ENCODE measurements at regions not wholly inside any gene's neighbourhood (a gene's known extent, or its start where the extent isn't known, plus 50 kb on each side); places are given as distances from the start of the nearest gene placed in this dataset.

DNA sequence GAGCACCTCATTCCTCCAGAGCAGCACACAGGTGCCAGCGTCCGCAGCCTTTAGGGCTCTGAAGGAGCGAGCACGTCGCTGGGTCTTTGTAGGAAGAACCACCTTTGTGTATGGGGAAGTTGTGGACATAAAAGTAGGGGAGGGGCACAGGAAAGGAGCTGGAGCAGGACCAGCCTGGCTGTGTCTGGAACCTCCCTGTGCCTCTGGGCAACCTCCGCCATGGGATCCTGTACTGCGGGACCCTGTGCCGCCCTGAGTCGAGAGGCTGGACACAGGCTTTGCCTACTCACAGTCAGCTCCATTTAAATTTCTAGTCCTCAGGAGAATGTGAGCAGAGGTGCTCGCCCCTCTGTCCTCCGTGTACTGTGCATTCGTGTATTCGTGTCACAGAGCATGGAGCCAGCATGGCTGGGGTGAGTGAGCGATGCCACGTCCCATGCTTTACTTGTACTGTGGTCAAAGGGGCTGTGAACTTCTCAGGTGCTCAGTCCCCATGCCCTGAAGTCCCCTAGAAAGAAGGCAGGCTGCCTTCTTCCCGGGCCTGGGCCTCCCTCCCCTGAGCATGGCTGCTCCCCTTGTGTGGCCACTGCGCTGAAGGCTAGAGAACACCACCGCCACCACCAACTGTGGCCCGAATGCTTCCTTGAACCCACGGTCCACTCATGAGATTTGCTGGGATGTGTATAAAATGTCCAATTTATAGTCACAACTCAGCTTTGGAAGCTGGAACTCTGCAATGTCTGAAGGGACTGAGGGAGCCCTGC, 99.9 kb downstream of the TEX29 start:
- H3K9me3 Mint-ChIP-seq: no peaks in the 10 kb centered on the region
- no peaks in the 10 kb centered on the region for H3K4me1 Mint-ChIP-seq
- no peaks in the 10 kb centered on the region for H3K36me3 ChIP-seq (ENCODE audit: control insufficient read depth in 2 of 3, insufficient read depth in 3 of 3, low read length in 3 of 3)
- DNase-seq (no peak), ATAC-seq (no peak)
- H3K4me3 ChIP-seq (ENCODE audit: low read length): no peak overlapping the region
- no peaks in the 10 kb centered on the region for H3K36me3 Mint-ChIP-seq
- no peak overlapping the region for H3K27ac Mint-ChIP-seq
- no peaks in the 10 kb centered on the region for H3K4me1 ChIP-seq (ENCODE audit: control insufficient read depth in 2 of 2, insufficient read depth in 2 of 2, low read length in 2 of 2)
- no peaks in the 10 kb centered on the region for H3K9me3 ChIP-seq (ENCODE audit: control insufficient read depth in 2 of 3, low read length in 3 of 3)
- no peak overlapping the region for H3K4me3 Mint-ChIP-seq
- intact Hi-C loops (cut with micrococcal nuclease): no loop called here
- ChIA-PET CTCF (no interaction called here), POLR2A (no interaction called here)
- H3K27me3 ChIP-seq (ENCODE audit: control insufficient read depth in 2 of 2, insufficient read depth in 2 of 2, low read length in 2 of 2): no peaks in the 10 kb centered on the region
- no peaks in the 10 kb centered on the region for H3K27me3 Mint-ChIP-seq
- no peak overlapping the region for H3K27ac ChIP-seq (ENCODE audit: low read depth, low read length)

DNA sequence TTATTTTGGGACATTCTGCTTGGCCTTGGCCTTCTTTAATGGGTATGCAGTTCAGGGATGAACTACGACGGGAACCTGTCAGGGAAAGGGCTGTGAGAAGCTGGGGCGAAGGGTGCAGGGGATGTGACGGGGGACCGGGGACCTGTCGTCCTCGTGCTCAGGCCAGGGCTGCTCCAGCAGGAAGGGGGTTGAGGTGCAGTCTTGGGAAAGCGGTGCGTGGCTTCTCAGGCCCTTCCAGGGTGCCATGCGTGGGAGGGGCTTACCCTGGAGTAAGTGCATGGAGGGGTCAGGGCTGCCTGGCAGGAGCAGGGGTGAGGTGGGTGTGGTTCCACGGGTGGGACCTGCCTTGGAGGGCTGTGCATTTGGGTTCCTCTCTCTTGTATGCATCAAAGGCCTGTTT, 100.8 kb downstream of the TEX29 start:
- intact Hi-C loops (cut with micrococcal nuclease): no loop called here
- Histone ChIP-seq H3K36me3 (ENCODE audit: control insufficient read depth in 2 of 3, insufficient read depth in 3 of 3, low read length in 3 of 3) (no peaks in the 10 kb centered on the region), H3K27ac (ENCODE audit: low read depth, low read length) (no peak overlapping the region), H3K4me3 (ENCODE audit: low read length) (no peak overlapping the region), H3K27me3 (ENCODE audit: control insufficient read depth in 2 of 2, insufficient read depth in 2 of 2, low read length in 2 of 2) (no peaks in the 10 kb centered on the region), H3K4me1 (ENCODE audit: control insufficient read depth in 2 of 2, insufficient read depth in 2 of 2, low read length in 2 of 2) (no peaks in the 10 kb centered on the region), H3K9me3 (ENCODE audit: control insufficient read depth in 2 of 3, low read length in 3 of 3) (no peaks in the 10 kb centered on the region)
- CTCF ChIA-PET: no interaction called here
- H3K36me3 Mint-ChIP-seq: no peaks in the 10 kb centered on the region
- H3K4me3 Mint-ChIP-seq: no peak overlapping the region
- ATAC-seq (no peak), DNase-seq (no peak)
- no peaks in the 10 kb centered on the region for H3K4me1 Mint-ChIP-seq
- no peak overlapping the region for H3K27ac Mint-ChIP-seq
- H3K9me3 Mint-ChIP-seq: no peaks in the 10 kb centered on the region
- POLR2A ChIA-PET: no interaction called here
- peaks cover 0 to 4% (median 0%) of the 10 kb centered on the region in 5 donors for H3K27me3 Mint-ChIP-seq

GRCh38 chr13:111422348-111422747, 101.9 kb downstream of the TEX29 start:
- Histone ChIP-seq H3K27ac (ENCODE audit: low read depth, low read length) (no peak overlapping the region), H3K9me3 (ENCODE audit: control insufficient read depth in 2 of 3, low read length in 3 of 3) (no peaks in the 10 kb centered on the region), H3K4me1 (ENCODE audit: control insufficient read depth in 2 of 2, insufficient read depth in 2 of 2, low read length in 2 of 2) (no peaks in the 10 kb centered on the region), H3K4me3 (ENCODE audit: low read length) (no peak overlapping the region), H3K36me3 (ENCODE audit: control insufficient read depth in 2 of 3, insufficient read depth in 3 of 3, low read length in 3 of 3) (no peaks in the 10 kb centered on the region), H3K27me3 (ENCODE audit: control insufficient read depth in 2 of 2, insufficient read depth in 2 of 2, low read length in 2 of 2) (no peaks in the 10 kb centered on the region)
- Mint-ChIP-seq H3K36me3 (no peaks in the 10 kb centered on the region), H3K27ac (no peak overlapping the region), H3K4me1 (no peaks in the 10 kb centered on the region), H3K27me3 (peaks cover 0 to 4% (median 0%) of the 10 kb centered on the region in 5 donors), H3K9me3 (no peaks in the 10 kb centered on the region), H3K4me3 (no peak overlapping the region)
- ATAC-seq (no peak), DNase-seq (no peak)
- intact Hi-C loops (cut with micrococcal nuclease): no loop called here
- CTCF ChIA-PET: no interaction called here
- POLR2A ChIA-PET: no interaction called here

DNA sequence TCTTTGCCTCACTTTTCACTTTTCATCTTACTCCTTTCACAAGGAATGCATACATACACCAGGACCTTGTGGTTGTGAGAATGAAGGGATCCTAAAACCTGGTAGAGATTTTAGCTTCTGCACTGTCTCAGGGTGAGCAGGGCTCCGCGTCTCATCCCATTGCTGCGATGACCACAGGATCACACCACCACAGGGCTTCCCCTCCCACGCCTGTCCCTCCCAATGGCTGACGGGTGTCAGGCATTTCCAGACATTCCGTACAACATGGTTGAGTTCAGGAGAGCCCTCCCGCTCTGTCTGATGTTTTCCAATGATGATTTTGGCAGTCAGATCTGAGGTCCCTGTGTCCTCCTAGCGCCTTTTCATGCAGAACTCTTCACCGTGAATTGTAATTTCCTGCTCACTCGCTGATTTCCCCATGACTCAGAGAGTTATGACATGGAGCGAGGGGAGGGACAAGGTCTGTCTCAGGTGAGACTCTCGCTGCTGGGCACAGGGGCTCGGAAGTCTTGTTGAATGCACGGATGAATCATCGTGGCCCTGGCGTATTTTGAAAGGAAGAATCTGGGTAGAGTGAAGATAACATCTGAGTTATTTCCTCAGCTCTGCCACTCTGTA, 102.8 kb downstream of the TEX29 start:
- no peaks in the 10 kb centered on the region for H3K27me3 ChIP-seq (ENCODE audit: control insufficient read depth in 2 of 2, insufficient read depth in 2 of 2, low read length in 2 of 2)

DNA sequence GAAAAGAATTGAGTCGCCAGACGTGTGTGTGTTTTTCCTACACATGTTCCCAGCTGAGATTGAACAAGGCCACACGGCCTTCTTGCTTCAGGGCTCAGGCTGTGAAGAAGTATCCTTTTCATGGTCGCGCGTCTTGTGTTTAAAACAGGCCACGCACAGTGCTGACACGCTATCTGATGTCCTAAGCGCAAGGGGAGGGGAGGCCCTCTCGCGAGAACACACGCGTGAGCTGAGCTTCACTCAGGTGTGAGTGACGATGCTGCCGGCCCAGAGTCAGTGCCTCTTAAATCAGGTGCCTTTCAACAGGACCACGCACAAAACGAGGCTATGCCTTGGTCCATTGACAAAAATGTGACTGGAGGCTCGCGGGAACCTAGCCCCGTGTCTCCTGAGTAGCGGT, 103.7 kb downstream of the TEX29 start:
- no peak overlapping the region for H3K27ac Mint-ChIP-seq
- Histone ChIP-seq H3K4me3 (ENCODE audit: low read length) (no peak overlapping the region), H3K4me1 (ENCODE audit: control insufficient read depth in 2 of 2, insufficient read depth in 2 of 2, low read length in 2 of 2) (no peaks in the 10 kb centered on the region), H3K9me3 (ENCODE audit: control insufficient read depth in 2 of 3, low read length in 3 of 3) (no peaks in the 10 kb centered on the region), H3K27ac (ENCODE audit: low read depth, low read length) (no peak overlapping the region), H3K36me3 (ENCODE audit: control insufficient read depth in 2 of 3, insufficient read depth in 3 of 3, low read length in 3 of 3) (no peaks in the 10 kb centered on the region), H3K27me3 (ENCODE audit: control insufficient read depth in 2 of 2, insufficient read depth in 2 of 2, low read length in 2 of 2) (no peaks in the 10 kb centered on the region)
- peaks cover 0 to 2% (median 0%) of the 10 kb centered on the region in 7 donors for H3K4me1 Mint-ChIP-seq
- H3K4me3 Mint-ChIP-seq: no peak overlapping the region
- no peaks in the 10 kb centered on the region for H3K9me3 Mint-ChIP-seq
- intact Hi-C loops (cut with micrococcal nuclease): no loop called here
- DNase-seq: no peak
- H3K27me3 Mint-ChIP-seq: peaks cover 0 to 4% (median 0%) of the 10 kb centered on the region in 5 donors
- ATAC-seq: no peak
- no peaks in the 10 kb centered on the region for H3K36me3 Mint-ChIP-seq
- CTCF ChIA-PET: no interaction called here
- POLR2A ChIA-PET: no interaction called here

More for the DNA sequence above, 102.8 kb downstream of the TEX29 start:
- no peak for ATAC-seq
- H3K4me1 ChIP-seq (ENCODE audit: control insufficient read depth in 2 of 2, insufficient read depth in 2 of 2, low read length in 2 of 2): no peaks in the 10 kb centered on the region
- CTCF ChIA-PET: no interaction called here
- POLR2A ChIA-PET: no interaction called here
- no peaks in the 10 kb centered on the region for H3K4me1 Mint-ChIP-seq
- H3K27ac Mint-ChIP-seq: no peak overlapping the region
- intact Hi-C loops (cut with micrococcal nuclease): no loop called here
- H3K4me3 Mint-ChIP-seq: no peak overlapping the region
- H3K27me3 Mint-ChIP-seq: peaks cover 0 to 4% (median 0%) of the 10 kb centered on the region in 5 donors
- no peaks in the 10 kb centered on the region for H3K36me3 Mint-ChIP-seq
- H3K9me3 Mint-ChIP-seq: no peaks in the 10 kb centered on the region
- no peak overlapping the region for H3K27ac ChIP-seq (ENCODE audit: low read depth, low read length)
- H3K36me3 ChIP-seq (ENCODE audit: control insufficient read depth in 2 of 3, insufficient read depth in 3 of 3, low read length in 3 of 3): no peaks in the 10 kb centered on the region
- DNase-seq: no peak
- H3K9me3 ChIP-seq (ENCODE audit: control insufficient read depth in 2 of 3, low read length in 3 of 3): no peaks in the 10 kb centered on the region
- H3K4me3 ChIP-seq (ENCODE audit: low read length): no peak overlapping the region

DNA sequence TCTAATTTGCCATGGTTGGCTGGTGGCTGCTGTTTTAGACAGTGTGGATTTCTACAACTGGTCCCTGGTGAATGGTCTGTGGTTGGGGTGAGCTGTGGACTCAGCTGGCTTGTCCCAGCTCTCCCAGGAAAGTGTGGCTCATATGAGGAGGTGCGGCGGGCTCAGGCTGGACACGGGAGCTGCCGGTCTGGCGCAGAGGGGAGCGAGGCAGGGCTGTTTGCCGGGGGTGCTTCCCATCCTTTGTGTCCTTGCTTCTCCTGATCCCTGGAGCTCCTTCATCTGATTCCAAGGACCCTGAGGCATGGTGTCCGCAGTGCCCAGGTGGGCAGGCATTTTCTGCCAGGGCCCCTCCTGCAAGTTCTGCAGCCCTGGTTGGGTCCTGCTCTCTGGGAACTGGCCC, 104.9 kb downstream of the TEX29 start:
- no peaks in the 10 kb centered on the region for H3K4me1 ChIP-seq (ENCODE audit: control insufficient read depth in 2 of 2, insufficient read depth in 2 of 2, low read length in 2 of 2)
- ATAC-seq (no peak), DNase-seq (no peak)
- H3K27me3 ChIP-seq (ENCODE audit: control insufficient read depth in 2 of 2, insufficient read depth in 2 of 2, low read length in 2 of 2): no peaks in the 10 kb centered on the region
- H3K36me3 ChIP-seq (ENCODE audit: control insufficient read depth in 2 of 3, insufficient read depth in 3 of 3, low read length in 3 of 3): no peaks in the 10 kb centered on the region
- Mint-ChIP-seq H3K36me3 (no peaks in the 10 kb centered on the region), H3K4me3 (no peak overlapping the region), H3K4me1 (peaks cover 0 to 6% (median 0%) of the 10 kb centered on the region in 7 donors), H3K9me3 (no peaks in the 10 kb centered on the region), H3K27ac (no peak overlapping the region), H3K27me3 (peaks cover 0 to 4% (median 3%) of the 10 kb centered on the region in 5 donors)
- H3K4me3 ChIP-seq (ENCODE audit: low read length): no peak overlapping the region
- no peaks in the 10 kb centered on the region for H3K9me3 ChIP-seq (ENCODE audit: control insufficient read depth in 2 of 3, low read length in 3 of 3)
- POLR2A ChIA-PET: no interaction called here
- CTCF ChIA-PET: no interaction called here
- intact Hi-C loops (cut with micrococcal nuclease): no loop called here
- H3K27ac ChIP-seq (ENCODE audit: low read depth, low read length): no peak overlapping the region

DNA sequence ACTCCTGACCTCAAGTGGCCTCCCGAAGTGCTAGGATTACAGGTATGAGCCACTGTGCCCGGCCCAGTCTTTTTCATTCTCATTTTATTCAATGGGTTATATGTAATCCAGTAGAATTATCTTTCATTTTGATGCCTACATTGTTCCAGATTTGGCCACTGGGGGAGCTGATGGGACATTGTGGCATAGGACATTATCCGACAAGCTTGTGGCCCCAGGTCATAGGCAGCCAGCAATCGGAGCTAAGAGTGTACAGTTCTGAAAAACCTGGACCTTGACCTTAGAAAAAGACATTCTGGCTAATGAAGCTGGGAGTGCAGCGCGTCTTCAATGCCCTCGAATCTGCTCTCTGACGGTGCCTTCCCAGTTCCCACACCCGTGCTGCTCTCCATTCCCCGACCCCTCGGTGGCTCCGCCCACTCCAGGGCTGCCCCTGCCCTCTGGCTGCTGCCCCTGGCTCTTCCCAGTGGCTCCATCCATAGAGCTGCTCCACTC, 108.7 kb downstream of the TEX29 start:
- Mint-ChIP-seq H3K4me3 (peak overlapping the region in 8 of 10 donors; percentile 20 to 62 (median 48)), H3K36me3 (no peaks in the 10 kb centered on the region), H3K27ac (no peak overlapping the region), H3K4me1 (peaks cover 0 to 6% (median 0%) of the 10 kb centered on the region in 7 donors), H3K27me3 (peaks cover 4 to 25% (median 20%) of the 10 kb centered on the region in 5 donors), H3K9me3 (no peaks in the 10 kb centered on the region)
- ATAC-seq (peak; percentile 59), DNase-seq (peak in 6 of 9 donors; percentile 10 to 53 (median 40))
- Histone ChIP-seq H3K4me3 (ENCODE audit: low read length) (no peak overlapping the region), H3K27ac (ENCODE audit: low read depth, low read length) (no peak overlapping the region), H3K4me1 (ENCODE audit: control insufficient read depth in 2 of 2, insufficient read depth in 2 of 2, low read length in 2 of 2) (no peaks in the 10 kb centered on the region), H3K36me3 (ENCODE audit: control insufficient read depth in 2 of 3, insufficient read depth in 3 of 3, low read length in 3 of 3) (no peaks in the 10 kb centered on the region), H3K27me3 (ENCODE audit: control insufficient read depth in 2 of 2, insufficient read depth in 2 of 2, low read length in 2 of 2) (no peaks in the 10 kb centered on the region), H3K9me3 (ENCODE audit: control insufficient read depth in 2 of 3, low read length in 3 of 3) (no peaks in the 10 kb centered on the region)
- CTCF ChIA-PET: interaction anchor here (0.6 to 1.2 kb wide), 5 partner anchors 31 to 1151 kb away, joined by 3 to 4 read pairs (median 3); no protein-coding TSS in a partner anchor
- POLR2A ChIA-PET: no interaction called here
- intact Hi-C loops (cut with micrococcal nuclease): loop anchor here in 1 of 2 donors (2.0 kb wide), 1 partner anchor 44 kb away; no protein-coding TSS in a partner anchor
